GM12873 (cell line): ENCODE measurements at regions not wholly inside any gene's neighbourhood (a gene's known extent, or its start where the extent isn't known, plus 50 kb on each side); places are given as distances from the start of the nearest gene placed in this dataset.

Source experiments
- TF ChIP-seq, protein P1 (sequence below): IDR thresholded peaks from 2 replicates; pipeline ENCODE4 v1.5.1; 2012; ENCODE audit warnings: low read depth, mild to moderate bottlenecking, moderate library complexity, low read length, control low read depth; ENCODE audit not compliant: insufficient read depth; ENCODE audit errors: missing control alignments

- TF ChIP-seq, protein P1, sequence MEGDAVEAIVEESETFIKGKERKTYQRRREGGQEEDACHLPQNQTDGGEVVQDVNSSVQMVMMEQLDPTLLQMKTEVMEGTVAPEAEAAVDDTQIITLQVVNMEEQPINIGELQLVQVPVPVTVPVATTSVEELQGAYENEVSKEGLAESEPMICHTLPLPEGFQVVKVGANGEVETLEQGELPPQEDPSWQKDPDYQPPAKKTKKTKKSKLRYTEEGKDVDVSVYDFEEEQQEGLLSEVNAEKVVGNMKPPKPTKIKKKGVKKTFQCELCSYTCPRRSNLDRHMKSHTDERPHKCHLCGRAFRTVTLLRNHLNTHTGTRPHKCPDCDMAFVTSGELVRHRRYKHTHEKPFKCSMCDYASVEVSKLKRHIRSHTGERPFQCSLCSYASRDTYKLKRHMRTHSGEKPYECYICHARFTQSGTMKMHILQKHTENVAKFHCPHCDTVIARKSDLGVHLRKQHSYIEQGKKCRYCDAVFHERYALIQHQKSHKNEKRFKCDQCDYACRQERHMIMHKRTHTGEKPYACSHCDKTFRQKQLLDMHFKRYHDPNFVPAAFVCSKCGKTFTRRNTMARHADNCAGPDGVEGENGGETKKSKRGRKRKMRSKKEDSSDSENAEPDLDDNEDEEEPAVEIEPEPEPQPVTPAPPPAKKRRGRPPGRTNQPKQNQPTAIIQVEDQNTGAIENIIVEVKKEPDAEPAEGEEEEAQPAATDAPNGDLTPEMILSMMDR, result no peak
These were observed 122.8 kb downstream of the ZC4H2 start for GRCh38 chrX:64853424-64853823.

GRCh38 chrX:64850371-64851082 lies 125.7 kb downstream of the ZC4H2 start:
- TF ChIP-seq, protein P1, result no peak

GRCh38 chrX:64843224-64843623 lies 133.0 kb downstream of the ZC4H2 start:
- TF ChIP-seq, protein P1, result no peak

GRCh38 chrX:64842492-64842891 lies 133.8 kb downstream of the ZC4H2 start:
- TF ChIP-seq, protein P1, result no peak

DNA sequence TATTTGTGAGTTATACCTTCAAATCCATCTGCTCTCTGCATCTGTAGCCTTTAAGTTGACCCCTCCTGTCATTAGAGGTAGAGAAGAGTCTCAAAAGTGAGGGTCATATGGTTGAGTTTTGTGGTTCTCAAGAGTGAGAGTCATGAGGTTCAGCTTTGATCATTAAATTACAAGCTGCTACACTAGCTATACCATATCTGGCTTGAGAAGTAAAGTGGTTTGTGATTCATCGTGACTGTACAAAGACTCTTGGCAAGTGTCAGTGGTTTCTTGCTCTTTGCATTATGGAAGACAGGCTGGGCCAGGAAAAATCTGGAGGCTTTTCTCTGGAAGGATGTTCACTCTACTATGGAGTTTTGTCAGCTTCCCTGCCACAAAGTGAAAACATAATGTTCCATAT lies 170.6 kb downstream of the ZC4H2 start:
- TF ChIP-seq, protein P1, result no peak

DNA sequence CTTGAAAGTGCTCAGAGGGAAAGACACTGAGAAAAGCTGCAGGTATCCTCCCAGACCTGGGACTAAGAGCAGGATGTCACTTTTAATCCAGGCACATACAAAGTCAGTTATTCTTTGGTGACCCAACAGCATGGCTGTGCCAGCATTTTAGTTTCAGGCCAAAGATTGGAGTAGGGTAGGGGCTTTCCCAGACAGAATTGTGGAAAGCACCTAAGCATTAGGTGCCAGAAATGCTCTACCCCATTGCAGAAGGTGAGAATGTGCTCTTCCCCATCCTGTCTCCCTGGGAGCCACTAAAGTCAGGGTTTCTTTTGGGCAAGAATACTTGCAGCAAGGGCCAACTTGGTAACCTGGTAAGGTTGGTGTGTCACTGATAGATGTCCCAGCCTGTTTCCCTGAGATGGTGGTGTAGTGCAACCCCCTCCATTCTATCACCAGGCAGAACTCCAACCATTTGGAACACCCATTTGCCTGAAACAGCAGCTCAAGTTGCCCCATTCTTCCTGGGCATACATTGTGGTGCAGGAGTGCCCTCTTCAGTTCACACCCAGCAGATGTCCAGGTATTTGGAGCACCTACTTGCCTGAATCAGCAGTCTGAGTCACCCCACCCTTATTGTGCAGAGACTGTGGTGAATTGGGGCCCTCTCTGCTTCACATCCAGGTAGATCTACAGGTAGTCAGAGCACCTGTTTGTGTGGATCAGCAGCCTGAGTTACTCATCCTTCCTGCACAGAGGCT lies 183.5 kb downstream of the ZC4H2 start:
- TF ChIP-seq, protein P1, result no peak

DNA sequence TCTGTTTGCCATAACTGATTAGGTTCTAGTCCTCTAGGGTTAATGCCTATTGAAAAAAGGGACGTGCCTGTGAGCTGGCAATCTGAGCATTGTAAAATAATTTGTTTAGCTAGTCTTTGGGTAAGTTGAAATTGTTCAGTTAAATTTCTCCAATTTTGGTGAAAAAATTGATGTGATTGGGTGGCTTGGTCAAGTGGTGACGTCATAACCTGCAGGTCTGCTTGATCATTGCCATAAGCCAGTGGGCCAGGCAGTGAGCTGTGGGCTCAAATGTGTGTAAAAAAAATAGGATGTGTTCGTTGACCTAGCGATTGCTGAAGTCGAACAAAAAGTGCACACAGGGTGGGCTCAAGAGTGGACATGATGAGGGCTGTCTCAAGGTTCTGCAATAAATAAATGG lies 193.3 kb downstream of the ZC4H2 start:
- TF ChIP-seq, protein P1, result no peak
